SJCRH30 (cell line): ENCODE measurements at regions not wholly inside any gene's neighbourhood (a gene's known extent, or its start where the extent isn't known, plus 50 kb on each side); places are given as distances from the start of the nearest gene placed in this dataset.

Experiments
- DNase-seq, 2 experiments: peaks; one replicate each; pipeline ENCODE4 v3.0.0-alpha.2; 2015 to 2020
- H3K27ac ChIP-seq: fragments of 250-450 bp; sonication (Bioruptor Pico); 2 replicates; pipeline ENCODE4 v1.5.1; 2020; ENCODE audit warnings: mild to moderate bottlenecking, moderate library complexity
- H3K27me3 ChIP-seq: fragments of 250-450 bp; sonication (Bioruptor Pico); 2 replicates; pipeline ENCODE4 v1.5.1; 2020; ENCODE audit warnings: mild to moderate bottlenecking, moderate library complexity
- H3K36me3 ChIP-seq: fragments of 250-450 bp; sonication (Bioruptor Pico); 2 replicates; pipeline ENCODE4 v1.5.1; 2020; ENCODE audit warnings: mild to moderate bottlenecking, moderate library complexity
- H3K4me1 ChIP-seq: fragments of 250-450 bp; sonication (Bioruptor Pico); 2 replicates; pipeline ENCODE4 v1.5.1; 2020; ENCODE audit warnings: mild to moderate bottlenecking, moderate library complexity
- H3K4me3 ChIP-seq: fragments of 250-450 bp; sonication (Bioruptor Pico); 2 replicates; pipeline ENCODE4 v1.5.1; 2020; ENCODE audit warnings: mild to moderate bottlenecking, moderate library complexity
- H3K9me3 ChIP-seq: fragments of 250-450 bp; sonication (Bioruptor Pico); replicated peaks from 2 replicates; pipeline ENCODE4 v1.5.1; 2020; ENCODE audit warnings: mild to moderate bottlenecking, moderate library complexity

- Histone ChIP-seq H3K27ac (no peak overlapping the region), H3K27me3 (no peaks in the 10 kb centered on the region), H3K4me1 (no peaks in the 10 kb centered on the region), H3K9me3 (peaks cover 5% of the 10 kb centered on the region; the same call in 1 of the 2 replicates), H3K4me3 (no peak overlapping the region), H3K36me3 (no peaks in the 10 kb centered on the region)
- DNase-seq: no peak
Measured at GRCh38 chr2:158894078-158894477, 74.4 kb upstream of the TANC1 start.

- Histone ChIP-seq H3K4me3 (no peak overlapping the region), H3K27me3 (no peaks in the 10 kb centered on the region), H3K36me3 (no peaks in the 10 kb centered on the region), H3K4me1 (no peaks in the 10 kb centered on the region), H3K27ac (no peak overlapping the region), H3K9me3 (peaks cover under 1% of the 10 kb centered on the region; the same call in 1 of the 2 replicates)
- DNase-seq: no peak
Measured at GRCh38 chr2:158894572-158894971, 73.9 kb upstream of the TANC1 start.

GRCh38 chr2:158900345-158900744, 68.1 kb upstream of the TANC1 start:
- Histone ChIP-seq H3K4me3 (no peak overlapping the region), H3K27ac (no peak overlapping the region), H3K4me1 (no peaks in the 10 kb centered on the region), H3K27me3 (no peaks in the 10 kb centered on the region), H3K36me3 (no peaks in the 10 kb centered on the region), H3K9me3 (no peaks in the 10 kb centered on the region)
- no peak for DNase-seq

GRCh38 chr2:158902005-158902398, 66.4 kb upstream of the TANC1 start:
- Histone ChIP-seq H3K27me3 (no peaks in the 10 kb centered on the region), H3K27ac (no peak overlapping the region), H3K36me3 (no peaks in the 10 kb centered on the region), H3K4me1 (no peaks in the 10 kb centered on the region), H3K4me3 (no peak overlapping the region), H3K9me3 (no peaks in the 10 kb centered on the region)
- no peak for DNase-seq

GRCh38 chr2:158903711-158904405, 64.6 kb upstream of the TANC1 start:
- Histone ChIP-seq H3K36me3 (no peaks in the 10 kb centered on the region), H3K4me3 (no peak overlapping the region), H3K9me3 (no peaks in the 10 kb centered on the region), H3K27me3 (no peaks in the 10 kb centered on the region), H3K4me1 (no peaks in the 10 kb centered on the region), H3K27ac (no peak overlapping the region)
- no peak for DNase-seq

- Histone ChIP-seq H3K36me3 (no peaks in the 10 kb centered on the region), H3K4me3 (no peak overlapping the region), H3K4me1 (no peaks in the 10 kb centered on the region), H3K27me3 (no peaks in the 10 kb centered on the region), H3K27ac (no peak overlapping the region), H3K9me3 (no peaks in the 10 kb centered on the region)
- no peak for DNase-seq
Measured at GRCh38 chr2:158904627-158905177, 63.7 kb upstream of the TANC1 start.

- no peak for DNase-seq
- no peaks in the 10 kb centered on the region for H3K36me3 ChIP-seq
- H3K4me3 ChIP-seq: no peak overlapping the region
- H3K9me3 ChIP-seq: no peaks in the 10 kb centered on the region
- no peak overlapping the region for H3K27ac ChIP-seq
- H3K27me3 ChIP-seq: no peaks in the 10 kb centered on the region
- H3K4me1 ChIP-seq: no peaks in the 10 kb centered on the region
Measured at GRCh38 chr2:158905341-158905740, 63.1 kb upstream of the TANC1 start.

GRCh38 chr2:158905784-158906183, 62.7 kb upstream of the TANC1 start:
- H3K9me3 ChIP-seq: no peaks in the 10 kb centered on the region

GRCh38 chr2:158907926-158908456, 60.4 kb upstream of the TANC1 start:
- Histone ChIP-seq H3K4me3 (no peak overlapping the region), H3K9me3 (no peaks in the 10 kb centered on the region), H3K27me3 (no peaks in the 10 kb centered on the region), H3K36me3 (no peaks in the 10 kb centered on the region), H3K4me1 (no peaks in the 10 kb centered on the region), H3K27ac (no peak overlapping the region)
- DNase-seq: no peak

More at GRCh38 chr2:158905784-158906183, 62.7 kb upstream of the TANC1 start:
- Histone ChIP-seq H3K36me3 (no peaks in the 10 kb centered on the region), H3K4me1 (no peaks in the 10 kb centered on the region), H3K27ac (no peak overlapping the region), H3K27me3 (no peaks in the 10 kb centered on the region), H3K4me3 (no peak overlapping the region)
- DNase-seq: no peak

GRCh38 chr2:158912112-158912511, 56.3 kb upstream of the TANC1 start:
- Histone ChIP-seq H3K27ac (no peak overlapping the region), H3K27me3 (no peaks in the 10 kb centered on the region)

GRCh38 chr2:158912765-158913164, 55.7 kb upstream of the TANC1 start:
- no peaks in the 10 kb centered on the region for H3K27me3 ChIP-seq
- DNase-seq: no peak
- H3K4me1 ChIP-seq: peaks cover 4% of the 10 kb centered on the region; the same call in 1 of the 2 replicates
- H3K9me3 ChIP-seq: no peaks in the 10 kb centered on the region
- no peak overlapping the region for H3K4me3 ChIP-seq
- no peak overlapping the region for H3K27ac ChIP-seq
- no peaks in the 10 kb centered on the region for H3K36me3 ChIP-seq

More at GRCh38 chr2:158912112-158912511, 56.3 kb upstream of the TANC1 start:
- Histone ChIP-seq H3K36me3 (no peaks in the 10 kb centered on the region), H3K4me1 (peaks cover 4% of the 10 kb centered on the region; the same call in 1 of the 2 replicates), H3K9me3 (no peaks in the 10 kb centered on the region), H3K4me3 (no peak overlapping the region)
- DNase-seq: no peak

GRCh38 chr2:158914066-158914465, 54.4 kb upstream of the TANC1 start:
- Histone ChIP-seq H3K4me3 (no peak overlapping the region), H3K36me3 (no peaks in the 10 kb centered on the region), H3K27ac (no peak overlapping the region), H3K27me3 (no peaks in the 10 kb centered on the region), H3K9me3 (no peaks in the 10 kb centered on the region), H3K4me1 (peaks cover 4% of the 10 kb centered on the region; the same call in 1 of the 2 replicates)
- peak; percentile 10 to 20 for DNase-seq

GRCh38 chr2:158914731-158915130, 53.7 kb upstream of the TANC1 start:
- H3K9me3 ChIP-seq: no peaks in the 10 kb centered on the region
- H3K27ac ChIP-seq: no peak overlapping the region
- peaks cover 4% of the 10 kb centered on the region; the same call in 1 of the 2 replicates for H3K4me1 ChIP-seq
- no peak for DNase-seq
- no peaks in the 10 kb centered on the region for H3K36me3 ChIP-seq
- no peak overlapping the region for H3K4me3 ChIP-seq
- H3K27me3 ChIP-seq: no peaks in the 10 kb centered on the region

GRCh38 chr2:158917121-158917520, 51.3 kb upstream of the TANC1 start:
- DNase-seq: no peak
- Histone ChIP-seq H3K4me1 (peaks cover 4% of the 10 kb centered on the region; the same call in 1 of the 2 replicates), H3K36me3 (no peaks in the 10 kb centered on the region), H3K4me3 (no peak overlapping the region), H3K27ac (no peak overlapping the region), H3K27me3 (no peaks in the 10 kb centered on the region), H3K9me3 (no peaks in the 10 kb centered on the region)

GRCh38 chr2:158918452-158918851, 50.0 kb upstream of the TANC1 start:
- H3K4me3 ChIP-seq: no peak overlapping the region
- no peak overlapping the region for H3K27ac ChIP-seq
- peaks cover 17% of the 10 kb centered on the region for H3K4me1 ChIP-seq
- no peak for DNase-seq
- no peaks in the 10 kb centered on the region for H3K36me3 ChIP-seq
- no peaks in the 10 kb centered on the region for H3K9me3 ChIP-seq
- no peaks in the 10 kb centered on the region for H3K27me3 ChIP-seq
